NCI-H82 (cell line): ENCODE measurements at regions not wholly inside any gene's neighbourhood (a gene's known extent, or its start where the extent isn't known, plus 50 kb on each side); places are given as distances from the start of the nearest gene placed in this dataset.
A peak's percentile ranks its signal among the peaks of the same experiment; 100 is the strongest.

Source experiments
- DNase-seq: peaks from one replicate; lab custom pipeline; 2025; lab: John Stamatoyannopoulos, UW

DNA sequence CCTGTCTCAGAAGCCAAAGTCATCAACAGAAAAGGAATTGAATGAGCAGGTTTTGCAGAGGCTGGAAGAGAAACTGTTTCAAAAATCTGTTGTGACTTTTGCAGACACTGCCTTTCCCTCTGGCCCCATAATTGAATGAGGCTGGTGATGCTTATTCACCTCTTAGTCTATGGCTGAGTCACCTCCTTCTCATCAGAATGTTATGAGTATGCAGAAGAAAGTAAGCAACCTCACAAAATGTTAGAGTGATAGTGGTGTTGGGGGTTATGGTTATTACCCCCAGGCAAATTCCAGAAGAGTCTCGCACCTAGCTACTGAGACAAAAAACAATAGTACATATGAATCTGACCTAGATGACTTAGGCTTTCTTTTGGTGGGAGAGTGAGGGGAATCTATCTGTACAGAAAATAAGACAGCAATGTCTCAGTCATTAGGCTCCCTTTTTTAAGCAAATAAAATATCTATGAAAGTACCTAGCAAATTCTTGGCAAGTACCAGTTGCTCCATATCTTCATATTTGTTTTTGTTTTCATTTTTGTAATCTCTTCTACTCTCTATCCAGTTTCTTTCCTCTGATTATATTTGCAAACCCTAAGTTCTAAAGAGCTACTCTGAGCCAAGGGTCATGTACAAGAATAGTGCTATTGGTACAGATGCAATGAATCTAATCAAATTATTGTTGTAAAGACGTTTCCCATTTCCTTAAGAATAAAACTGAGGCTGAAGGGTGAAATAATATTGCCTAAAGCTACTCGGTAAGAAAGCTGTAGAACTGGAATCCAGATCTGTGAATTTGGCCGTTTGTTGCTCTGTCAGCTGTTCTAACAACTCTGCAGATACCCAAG is 498.1 kb upstream of the TNC start:
- no peak for DNase-seq

DNA sequence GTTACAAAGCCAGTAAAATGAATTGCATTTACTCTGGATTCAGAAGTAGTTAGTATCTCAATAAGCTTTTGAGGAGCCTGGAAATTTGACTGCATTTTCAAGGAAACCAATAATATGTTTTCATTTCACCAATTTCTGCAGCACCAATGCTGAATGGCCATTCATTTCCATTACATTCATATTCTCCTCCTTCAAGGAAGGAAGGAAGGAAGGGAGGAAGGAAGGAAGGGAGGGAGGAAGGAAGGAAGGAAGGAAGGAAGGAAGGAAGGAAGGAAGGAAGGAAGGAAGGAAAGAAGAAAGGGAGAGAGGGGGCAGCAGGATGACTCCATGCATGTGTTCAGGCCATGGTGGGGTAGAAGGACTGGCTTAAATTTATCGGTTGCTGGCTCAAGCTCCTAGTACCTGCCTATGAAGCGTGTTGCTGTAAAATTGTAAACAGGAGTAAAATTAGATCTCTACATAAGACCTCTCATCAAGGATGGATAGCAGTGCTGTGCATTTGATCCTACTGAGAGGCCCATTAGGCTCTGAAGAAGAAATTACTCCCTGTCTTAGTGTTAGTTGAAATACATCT is 498.8 kb upstream of the TNC start:
- DNase-seq: no peak

GRCh38 chr9:115625251-115625650 is 507.3 kb upstream of the TNC start:
- DNase-seq: no peak

- no peak for DNase-seq
Observed at GRCh38 chr9:115625954-115626353, 508.0 kb upstream of the TNC start.

DNA sequence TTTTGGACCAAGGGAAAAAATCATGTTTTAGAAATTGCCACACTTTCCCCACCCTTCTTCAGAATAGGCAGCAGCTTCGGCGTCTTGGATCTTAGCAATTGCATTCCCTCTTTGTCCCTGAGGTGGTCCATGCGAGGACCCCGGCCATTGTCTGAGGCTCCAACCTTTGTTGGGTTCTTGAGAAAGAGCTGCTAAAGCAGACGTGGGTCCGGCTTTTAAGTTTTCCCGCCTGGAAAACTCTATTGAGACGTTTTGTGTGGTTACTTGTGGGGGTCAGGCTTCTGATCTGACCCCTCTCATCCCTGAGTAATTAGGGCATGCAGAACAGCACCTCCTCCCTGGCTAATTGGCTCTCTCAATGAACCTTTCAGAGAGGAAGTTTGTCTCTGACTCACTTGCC is 509.6 kb upstream of the TNC start:
- no peak for DNase-seq

DNA sequence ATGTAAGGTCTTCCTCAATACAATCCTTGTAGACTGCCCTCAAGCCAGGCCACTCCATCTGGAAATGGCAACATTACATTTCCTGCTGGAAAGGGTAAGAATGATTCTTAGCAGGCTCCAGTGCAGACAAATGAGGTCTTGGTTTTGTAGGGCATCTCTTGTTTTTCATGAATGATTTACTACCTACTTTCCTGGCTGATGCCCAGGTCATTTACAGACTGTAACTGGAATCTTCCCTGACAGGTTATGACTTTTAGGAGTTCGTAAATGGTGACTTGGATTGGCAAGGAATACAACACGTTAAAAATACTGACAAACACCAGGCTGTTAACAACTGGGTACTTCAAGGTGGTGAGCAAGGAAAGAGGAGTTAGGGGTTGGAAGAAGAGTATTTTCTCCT is 510.5 kb upstream of the TNC start:
- DNase-seq: no peak

DNA sequence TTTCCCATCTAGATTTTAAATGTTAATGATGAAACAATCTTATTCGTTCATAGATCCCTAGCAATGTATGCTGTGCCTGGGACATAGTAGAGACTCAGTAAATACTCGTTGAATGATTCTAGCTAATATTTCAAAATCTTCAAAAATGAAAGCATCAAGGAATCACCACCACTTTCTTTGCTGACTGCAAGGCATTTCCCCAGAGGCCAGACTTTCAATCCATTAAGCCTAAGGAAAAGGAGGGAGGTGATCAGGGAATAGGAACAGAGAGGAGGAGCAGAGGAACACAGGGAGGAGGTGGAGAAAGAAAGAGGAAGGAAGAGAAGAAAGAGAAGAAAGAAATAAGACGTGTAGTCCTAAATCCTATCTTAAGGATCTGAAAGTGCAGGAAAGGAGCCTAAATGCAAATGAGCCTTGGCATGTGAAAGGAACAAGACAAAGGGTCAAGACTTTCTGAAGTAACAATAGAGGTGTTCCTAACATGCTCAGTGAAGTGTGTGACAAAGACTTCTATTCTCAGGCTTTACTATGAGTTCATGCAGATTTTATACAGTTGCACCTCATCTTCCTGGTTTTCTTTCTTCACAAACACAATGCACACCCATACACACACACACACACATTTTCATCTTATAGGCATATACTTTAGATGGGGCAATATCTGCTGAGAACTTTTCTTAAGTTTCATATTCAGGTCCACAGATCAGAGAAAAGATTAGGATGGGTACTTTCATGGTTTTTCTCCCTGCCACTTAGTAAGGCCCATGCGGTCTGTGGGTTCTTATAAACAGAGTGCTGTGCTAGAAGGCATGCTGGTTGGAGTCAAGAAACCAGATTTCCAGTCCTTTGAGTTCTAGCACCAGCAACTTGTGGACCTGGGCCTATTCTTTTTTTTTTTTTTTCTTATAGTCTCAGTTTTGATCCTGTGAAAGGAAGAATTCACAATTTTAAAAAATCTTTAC is 512.2 kb upstream of the TNC start:
- DNase-seq: no peak

- DNase-seq: no peak
Observed at GRCh38 chr9:115632391-115632790, 514.4 kb upstream of the TNC start.

DNA sequence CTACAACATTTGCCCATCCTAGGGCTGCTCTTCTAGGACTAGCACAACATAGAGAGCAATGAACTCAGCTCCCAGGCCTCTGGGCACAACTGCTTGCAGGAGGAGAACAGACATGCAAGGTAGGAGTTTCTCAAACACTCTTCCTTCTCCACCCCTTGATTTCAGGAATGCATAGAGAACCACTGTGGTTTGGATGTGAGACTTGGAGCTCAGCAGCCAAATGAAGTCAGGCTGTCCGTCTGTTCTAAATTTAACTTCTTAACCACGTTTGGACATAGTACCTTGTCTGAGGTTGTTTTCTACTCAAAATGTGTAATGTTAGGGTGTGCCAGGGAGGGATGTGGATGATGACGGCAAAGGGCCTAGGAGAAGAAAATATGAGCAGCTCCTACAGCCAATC is 515.1 kb upstream of the TNC start:
- DNase-seq: no peak

DNA sequence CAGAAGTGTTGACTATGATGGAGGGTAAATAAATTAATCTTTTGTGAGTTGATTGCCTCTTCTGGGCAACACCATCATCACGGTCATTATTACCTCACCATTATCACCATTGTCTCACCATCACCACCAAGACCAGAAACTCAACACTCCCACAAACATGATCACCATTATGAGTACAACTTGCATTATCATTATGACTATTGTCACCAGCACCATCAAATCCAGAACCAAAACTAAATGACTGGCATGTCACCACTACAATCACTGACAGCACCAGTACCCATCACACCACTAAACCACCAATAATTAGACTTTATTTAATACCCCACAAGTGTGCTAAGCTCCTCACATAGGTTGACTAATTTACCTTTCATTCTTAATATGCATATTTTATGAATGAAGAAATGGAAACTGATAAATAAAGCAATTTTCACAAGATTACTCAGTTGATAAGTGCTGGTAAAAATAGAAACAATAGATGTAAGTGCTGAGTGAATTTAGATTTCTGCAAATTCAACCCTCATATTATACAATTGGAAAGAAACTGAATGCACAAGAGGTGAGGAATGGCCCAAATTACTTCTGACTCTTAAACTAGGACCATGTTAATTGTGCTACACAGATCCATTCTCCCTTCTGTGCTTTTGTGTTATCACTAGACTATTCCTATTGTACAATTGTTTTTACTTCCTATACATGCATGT is 517.8 kb upstream of the PAPPA start:
- DNase-seq: no peak

GRCh38 chr9:115636596-115636995 is 517.0 kb upstream of the PAPPA start:
- peak; percentile 47 for DNase-seq

GRCh38 chr9:115637661-115638060 is 515.9 kb upstream of the PAPPA start:
- no peak for DNase-seq

DNA sequence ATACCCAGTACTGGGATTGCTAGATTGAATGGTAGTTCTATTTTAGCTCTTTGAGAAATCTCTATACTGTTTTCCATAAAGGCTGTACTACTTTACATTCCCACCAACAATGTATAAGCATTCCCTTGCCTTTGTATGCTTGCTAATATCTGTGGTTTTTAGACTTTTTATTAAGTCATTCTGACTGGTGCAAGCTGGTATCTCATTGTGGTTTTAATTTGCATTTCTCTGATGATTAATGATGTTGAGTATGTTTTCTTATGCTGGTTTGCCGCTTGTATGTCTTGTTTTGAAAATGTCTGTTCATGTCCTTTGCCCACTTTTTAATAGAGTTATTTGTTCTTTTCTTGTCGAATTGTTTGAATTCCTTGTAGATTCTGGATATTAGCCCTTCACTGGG is 512.7 kb upstream of the PAPPA start:
- no peak for DNase-seq

DNA sequence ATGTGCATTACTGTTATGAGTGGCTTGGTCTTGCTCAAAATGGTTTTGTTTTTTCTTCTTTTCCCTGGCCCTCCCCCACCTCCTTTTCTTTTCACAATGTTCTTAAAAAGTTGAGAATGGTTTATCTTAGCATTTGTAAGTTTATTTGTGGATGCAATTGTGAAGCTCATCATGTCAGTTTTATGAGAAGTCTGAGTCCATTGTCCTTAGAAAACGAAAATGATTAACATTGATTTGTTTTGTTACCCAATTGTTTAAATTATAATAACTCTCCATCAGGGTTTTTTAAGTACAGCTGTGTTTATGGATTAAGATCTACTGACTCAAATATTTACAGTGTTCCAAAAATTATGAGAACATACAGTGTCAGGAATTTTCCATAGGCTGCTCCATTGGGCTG is 511.3 kb upstream of the PAPPA start:
- no peak for DNase-seq

DNA sequence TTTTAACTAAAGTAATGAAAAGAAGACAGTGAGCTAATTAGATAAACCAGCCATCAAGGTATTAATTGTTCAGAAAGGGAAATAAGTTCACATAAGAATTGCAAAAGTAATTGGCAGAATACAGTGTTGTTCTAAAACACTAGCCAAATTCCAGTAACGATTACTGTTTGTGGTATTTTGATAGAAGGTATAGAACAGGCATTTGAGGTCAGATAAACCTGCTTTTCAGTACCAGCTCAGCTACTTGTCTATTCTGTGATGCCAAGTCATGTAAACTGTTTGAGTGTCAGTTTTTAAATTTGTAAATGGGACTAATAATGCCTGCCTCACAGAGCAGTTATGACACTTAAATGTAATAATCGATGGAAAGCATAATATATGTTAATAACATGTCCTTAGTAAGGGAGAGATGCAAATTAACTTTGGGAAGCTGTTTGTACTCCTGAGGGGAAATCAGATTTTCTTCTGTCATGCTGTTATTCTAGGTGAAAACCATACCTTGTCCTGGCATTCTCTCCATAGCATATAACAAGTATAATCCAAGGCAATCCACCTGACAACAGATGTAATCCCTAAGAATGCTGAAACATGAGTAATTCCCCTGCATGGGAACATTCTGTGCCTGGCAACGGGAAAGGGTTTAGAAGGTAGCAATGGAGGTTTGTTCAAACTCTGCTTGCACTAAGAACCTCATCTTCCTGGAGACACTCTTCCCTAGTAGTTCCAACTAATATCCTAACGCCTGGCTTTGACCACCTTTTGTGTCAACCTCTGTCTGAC is 509.5 kb upstream of the PAPPA start:
- DNase-seq: peak; percentile 3

- no peak for DNase-seq
Observed at GRCh38 chr9:115649991-115650472, 503.6 kb upstream of the PAPPA start.

DNA sequence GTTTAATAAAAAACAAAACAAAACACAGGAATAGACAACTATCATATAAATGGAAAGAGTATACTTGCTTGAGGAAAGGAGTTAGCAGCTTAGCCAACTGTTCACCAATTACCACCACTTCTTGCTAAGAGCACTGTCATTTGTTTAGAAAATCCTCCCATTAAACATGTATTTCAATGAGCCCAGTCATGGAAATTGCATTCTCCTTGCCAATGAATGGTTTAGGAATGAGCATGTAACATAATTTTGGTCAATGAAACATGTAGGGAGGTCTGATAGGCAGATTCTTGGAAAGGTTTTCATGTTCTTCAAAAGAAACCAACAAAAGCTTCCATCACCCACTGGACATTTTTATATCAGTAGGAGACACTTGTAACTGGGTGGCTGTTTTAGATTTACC is 502.8 kb upstream of the PAPPA start:
- no peak for DNase-seq

GRCh38 chr9:115651461-115651860 is 502.1 kb upstream of the PAPPA start:
- no peak for DNase-seq

DNA sequence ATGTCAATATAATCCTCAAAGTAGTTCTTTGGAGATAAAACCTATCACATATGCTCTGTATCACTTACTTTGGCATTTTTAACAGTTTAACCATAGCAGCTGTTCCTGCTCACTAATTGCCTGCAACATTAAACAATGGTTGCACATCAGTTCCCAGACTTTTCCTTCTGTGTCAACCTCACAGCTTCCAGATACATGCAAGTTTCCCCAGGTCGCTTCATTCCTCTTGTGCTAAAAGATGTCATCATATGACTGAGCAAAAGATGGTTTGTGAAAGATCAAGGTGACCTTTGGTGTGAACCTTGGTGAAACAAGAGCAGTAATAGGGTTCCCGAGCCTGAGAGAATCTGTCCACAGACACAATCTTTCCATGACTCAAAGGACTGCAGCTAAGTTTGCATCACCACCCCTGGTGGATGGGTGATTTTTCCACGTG is 500.4 kb upstream of the PAPPA start:
- no peak for DNase-seq

DNA sequence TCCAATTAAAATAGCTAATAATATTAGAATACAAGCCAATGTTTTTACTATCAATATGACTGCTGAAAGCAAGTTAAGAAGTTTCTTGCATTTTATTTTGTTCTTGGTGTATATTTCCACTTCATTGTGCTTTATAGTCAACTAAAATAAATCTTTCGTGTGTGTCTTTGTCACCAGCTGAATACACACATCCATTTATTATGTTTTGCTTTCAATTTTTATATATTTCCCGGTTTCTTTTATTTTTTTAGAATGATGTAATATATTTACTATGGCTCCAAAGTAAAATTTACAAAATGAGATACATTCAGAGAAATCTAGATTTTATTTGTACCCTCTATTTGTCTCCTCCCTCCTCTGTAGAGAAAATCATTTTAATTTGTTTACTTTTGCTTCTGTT is 495.9 kb upstream of the PAPPA start:
- no peak for DNase-seq

- no peak for DNase-seq
Observed at GRCh38 chr9:115665519-115665918, 488.1 kb upstream of the PAPPA start.
